HG03521 (cell line): ENCODE measurements at regions not wholly inside any gene's neighbourhood (a gene's known extent, or its start where the extent isn't known, plus 50 kb on each side); places are given as distances from the start of the nearest gene placed in this dataset.

Experiments
- ATAC-seq: cut with Tn5 transposase; IDR thresholded peaks from one replicate; pipeline ENCODE4 v1.9.1; 2021; ENCODE audit warnings: mild to moderate bottlenecking, moderate library complexity; ENCODE audit not compliant: unreplicated experiment

- ATAC-seq: peak; percentile 68
Measured at GRCh38 chr5:82351754-82352145, 73.6 kb upstream of the RPS23 start.

DNA sequence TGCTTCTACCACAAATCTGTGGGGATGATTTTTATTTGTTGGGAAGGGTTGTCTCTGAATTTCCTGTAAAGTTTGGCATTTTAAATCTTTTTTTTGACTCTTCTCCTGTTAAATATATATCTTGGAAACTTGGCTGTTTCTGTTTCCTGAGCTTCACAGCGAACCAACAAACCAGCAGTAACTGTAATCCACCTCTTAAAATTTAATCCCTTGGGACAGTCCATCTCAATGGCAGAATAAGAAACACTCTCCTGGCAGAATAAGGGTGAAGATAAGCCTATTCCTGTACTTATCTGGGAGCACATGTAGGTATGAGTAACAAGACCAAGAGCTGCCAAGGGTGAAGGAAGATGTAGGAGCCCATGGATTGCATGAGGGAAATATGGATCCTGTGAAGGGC lies 73.1 kb upstream of the RPS23 start:
- ATAC-seq: no peak

GRCh38 chr5:82349652-82350051 lies 71.5 kb upstream of the RPS23 start:
- ATAC-seq: no peak

DNA sequence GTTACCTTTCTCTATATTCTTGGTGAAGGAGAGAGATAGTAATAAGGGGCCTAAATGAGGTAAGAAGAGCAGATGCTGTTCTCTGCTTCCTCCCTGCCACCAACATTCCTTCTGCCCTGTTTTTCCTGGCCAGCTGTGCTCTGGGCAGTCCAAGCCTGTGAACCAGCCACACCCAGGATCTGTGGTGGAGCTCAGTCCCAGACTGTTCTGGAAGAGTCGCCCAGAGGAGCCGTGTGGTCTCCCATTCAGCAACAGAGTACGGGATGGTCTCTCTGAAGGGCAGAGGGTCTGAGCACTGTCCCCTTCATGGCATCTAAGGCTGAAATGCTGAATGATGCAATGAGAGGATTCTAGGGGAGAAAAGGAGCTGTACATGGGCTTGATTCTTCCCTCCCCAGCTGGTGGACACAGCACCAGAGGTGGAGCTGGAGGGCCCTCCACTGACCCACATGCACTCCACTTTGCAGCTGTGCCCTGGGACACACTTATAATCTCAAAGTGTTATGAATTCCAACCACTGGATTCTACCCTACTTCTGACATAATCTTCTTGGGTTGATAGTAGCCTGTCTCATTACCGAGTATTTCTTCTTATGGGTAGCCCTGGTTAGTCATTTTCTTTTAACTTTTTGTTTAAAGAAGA lies 70.8 kb upstream of the RPS23 start:
- no peak for ATAC-seq

- no peak for ATAC-seq
Measured at GRCh38 chr5:82347201-82347865, 69.2 kb upstream of the RPS23 start.

DNA sequence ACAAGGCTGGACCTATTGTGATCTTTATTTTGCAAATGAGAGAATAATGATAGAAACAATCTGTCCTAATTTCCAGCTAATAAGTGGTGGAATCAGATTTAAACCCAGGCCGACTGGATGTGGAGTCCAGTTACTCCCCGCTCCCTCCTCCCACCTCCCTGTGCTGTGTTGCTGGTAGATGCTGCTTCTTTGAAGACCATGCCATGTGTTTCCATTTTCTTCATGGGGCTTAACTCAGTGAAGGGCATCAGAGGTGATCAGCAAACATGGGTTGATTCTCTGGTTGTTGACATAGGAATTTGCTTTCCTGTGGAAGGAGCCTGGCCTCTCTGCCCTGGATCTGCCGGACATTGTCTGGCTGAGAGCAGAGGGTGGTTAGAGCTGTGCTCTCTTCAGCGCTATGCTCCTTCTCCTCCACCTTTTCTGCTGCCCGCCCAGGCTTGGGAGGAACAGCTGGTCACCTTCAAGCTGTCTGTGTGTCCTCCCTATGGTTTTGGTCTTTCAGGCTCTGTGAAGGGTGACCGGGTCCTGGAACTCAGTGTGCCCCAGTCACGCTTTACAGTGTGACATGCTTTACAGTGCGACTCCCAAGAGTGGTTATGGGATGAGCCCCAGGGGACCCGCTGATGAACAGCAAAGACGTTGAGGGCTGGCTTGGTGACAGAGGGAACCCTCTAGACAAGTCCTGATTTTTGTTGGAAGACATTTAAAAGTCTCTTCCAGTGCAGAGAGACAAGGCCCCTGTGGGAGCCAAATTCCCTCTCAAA lies 68.4 kb upstream of the RPS23 start:
- no peak for ATAC-seq

DNA sequence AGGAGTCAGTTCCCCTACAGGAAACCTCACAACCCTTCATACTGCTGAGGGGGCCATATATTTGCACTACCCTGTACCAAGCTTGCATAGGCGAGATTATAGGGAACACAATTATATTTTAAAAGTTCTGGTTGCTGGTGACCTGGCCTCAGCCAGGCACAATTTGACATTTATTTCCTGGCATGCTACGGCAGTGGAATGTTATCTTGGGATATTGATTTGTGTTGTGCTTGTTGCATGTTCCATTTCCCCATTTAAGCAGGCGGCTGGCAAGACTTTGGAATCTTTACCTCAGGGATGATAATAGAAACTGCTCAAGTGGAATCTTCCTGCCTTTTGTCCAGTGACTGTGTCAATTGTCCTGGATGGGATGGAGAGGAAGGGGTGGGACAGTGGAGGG lies 67.0 kb upstream of the RPS23 start:
- no peak for ATAC-seq

DNA sequence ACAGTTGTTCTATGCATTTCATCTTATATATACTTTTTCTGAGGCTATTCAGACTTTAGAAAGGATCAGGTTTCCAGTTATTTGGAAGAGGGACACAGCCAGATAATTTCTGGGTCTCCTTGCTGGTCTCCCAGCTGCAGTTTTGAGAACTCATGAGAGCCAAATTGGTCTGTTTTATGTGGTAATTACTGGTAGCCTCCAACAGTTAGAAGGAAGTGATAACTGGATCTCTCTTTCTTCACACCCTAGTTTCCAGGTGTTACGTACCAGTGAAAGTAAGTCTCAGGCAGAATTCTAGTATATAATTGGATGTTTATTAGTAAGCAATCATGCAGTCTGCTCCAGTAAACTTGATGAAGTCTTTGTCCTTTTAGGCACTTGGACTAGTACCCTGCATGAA lies 63.2 kb upstream of the RPS23 start:
- ATAC-seq: no peak

DNA sequence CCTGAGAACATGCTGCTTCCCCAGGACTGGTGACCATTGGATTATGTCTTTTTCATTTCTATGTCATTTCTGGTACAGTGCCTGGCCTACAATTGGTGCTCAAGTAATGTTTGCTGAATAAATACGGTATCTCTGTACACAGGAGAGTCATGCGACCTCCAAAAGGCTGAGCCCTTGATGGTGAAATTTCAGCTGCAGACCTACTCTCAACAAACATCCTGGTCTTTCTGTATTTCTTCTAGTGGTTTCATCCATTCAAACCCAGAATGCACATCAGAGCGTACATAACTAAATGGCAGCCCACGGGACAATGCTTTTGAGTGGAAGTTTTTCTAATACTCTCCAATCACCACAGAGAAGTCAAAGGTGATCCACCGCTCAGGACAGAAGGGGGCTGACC lies 62.6 kb upstream of the RPS23 start:
- no peak for ATAC-seq

- no peak for ATAC-seq
Measured at GRCh38 chr5:82339792-82340191, 61.6 kb upstream of the RPS23 start.

- ATAC-seq: no peak
Measured at GRCh38 chr5:82338771-82339373, 60.7 kb upstream of the RPS23 start.

DNA sequence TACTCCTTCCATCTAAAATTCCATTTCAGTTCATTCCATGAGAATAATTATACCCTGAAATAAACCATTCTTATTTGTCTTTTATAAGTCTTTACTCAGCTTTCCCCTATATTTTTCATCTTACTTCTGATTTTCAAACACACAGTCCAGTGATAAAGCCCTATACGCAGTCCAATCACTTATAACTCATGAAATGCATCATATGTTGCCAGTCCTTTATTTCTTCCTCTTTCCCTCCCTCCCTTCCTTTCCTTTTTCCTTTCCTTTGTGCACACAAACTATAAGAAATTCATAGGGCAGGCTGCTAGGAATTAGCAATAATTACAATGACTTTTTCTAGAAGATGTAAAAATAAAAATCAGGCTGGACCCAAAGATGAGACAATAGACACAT lies 58.8 kb upstream of the RPS23 start:
- no peak for ATAC-seq

- ATAC-seq: no peak
Measured at GRCh38 chr5:82336226-82336958, 58.2 kb upstream of the RPS23 start.

GRCh38 chr5:82335806-82336205 lies 57.7 kb upstream of the RPS23 start:
- no peak for ATAC-seq

- ATAC-seq: no peak
Measured at GRCh38 chr5:82334856-82335255, 56.7 kb upstream of the RPS23 start.

GRCh38 chr5:82334085-82334692 lies 56.0 kb upstream of the RPS23 start:
- ATAC-seq: no peak

DNA sequence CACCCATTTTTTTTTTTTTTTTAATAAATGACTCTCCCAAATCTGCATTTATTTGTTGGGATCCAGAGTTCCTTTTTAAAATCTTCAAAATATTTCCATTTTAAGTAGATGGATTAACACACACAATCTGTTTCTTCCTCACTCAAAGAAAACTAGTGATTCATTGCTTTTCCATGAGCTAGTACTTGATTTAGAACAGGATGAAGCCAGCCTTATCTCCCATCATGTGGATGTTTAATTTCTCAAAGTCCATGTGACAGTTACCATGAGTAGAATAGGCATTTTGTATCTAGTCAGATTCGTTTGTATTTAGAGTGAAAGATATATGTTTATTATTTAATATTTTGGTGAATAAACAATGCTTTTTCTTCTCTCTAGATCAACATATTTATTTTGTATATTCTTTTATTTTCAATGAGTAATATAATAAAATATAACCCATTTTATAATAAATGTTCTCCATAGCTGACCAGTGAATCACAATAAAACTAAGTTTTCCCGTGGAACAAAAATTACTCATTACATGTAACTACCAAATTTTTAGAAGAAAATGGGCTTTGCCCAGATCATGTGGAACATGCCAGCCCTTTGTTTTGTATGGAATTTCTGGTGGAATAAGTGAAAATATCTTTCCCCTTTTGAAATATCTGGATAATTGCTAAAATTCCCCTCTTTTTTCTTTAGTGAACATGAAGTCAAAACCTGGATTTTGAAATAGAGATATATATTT lies 54.9 kb upstream of the RPS23 start:
- no peak for ATAC-seq

DNA sequence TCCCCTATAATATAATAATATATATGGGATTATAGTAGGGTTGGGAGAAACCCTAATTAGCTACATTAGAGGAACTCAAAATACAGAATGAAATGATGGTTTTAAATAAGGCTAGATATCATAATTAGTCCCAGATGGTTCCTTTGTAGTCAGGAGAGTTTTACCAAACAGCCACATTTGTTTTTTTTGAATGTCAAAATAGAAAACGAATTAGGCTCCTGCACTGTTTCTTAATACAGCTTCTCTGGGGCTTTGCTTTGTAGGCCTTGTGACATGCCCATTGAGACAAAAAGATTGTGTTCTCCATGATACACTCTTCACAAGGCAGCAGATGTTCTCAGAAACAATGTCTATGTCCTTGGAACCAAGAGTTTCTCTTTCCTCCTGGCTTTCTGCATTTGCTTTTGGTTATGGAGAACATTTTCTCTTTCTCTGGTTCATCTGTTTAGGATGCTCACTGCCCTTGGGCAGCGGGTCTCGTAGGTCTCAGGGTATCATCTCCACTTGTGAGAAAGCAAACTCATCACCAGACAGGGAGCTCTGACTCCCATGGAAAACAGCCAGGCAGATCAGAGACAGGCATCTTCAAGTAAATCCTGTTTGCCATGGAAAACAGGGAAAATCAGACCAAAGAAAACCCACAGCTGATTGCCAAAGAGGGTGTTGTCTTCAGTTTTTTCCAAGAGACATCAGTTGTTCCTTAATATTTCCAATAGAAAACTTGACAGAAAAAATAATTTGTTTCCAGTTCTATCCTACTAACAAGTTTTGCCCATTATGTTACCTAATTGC lies 54.1 kb upstream of the RPS23 start:
- ATAC-seq: no peak

DNA sequence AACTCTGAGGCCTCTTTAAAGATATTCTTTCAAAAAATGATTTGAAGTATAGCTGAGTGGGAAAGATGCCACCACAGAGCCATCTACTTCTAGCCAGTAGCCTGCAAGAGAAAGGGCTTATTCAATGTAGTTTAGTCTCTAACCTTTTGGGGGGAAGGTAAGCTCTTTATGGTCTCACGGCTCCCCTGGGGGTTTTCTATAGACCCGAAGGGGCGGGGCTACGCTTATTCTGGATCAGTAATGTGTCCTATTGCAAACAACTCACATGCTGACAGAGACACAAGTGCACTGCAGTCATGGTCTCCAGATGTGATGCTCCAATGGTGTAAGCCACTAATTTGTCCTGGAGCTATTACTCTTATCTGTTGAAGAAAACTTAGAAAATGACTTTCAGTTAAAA lies 53.4 kb upstream of the RPS23 start:
- no peak for ATAC-seq
